Osteocyte (in vitro differentiated cells): ENCODE measurements at regions not wholly inside any gene's neighbourhood (a gene's known extent, or its start where the extent isn't known, plus 50 kb on each side); places are given as distances from the start of the nearest gene placed in this dataset.

Experiments
- DNase-seq: peaks from one replicate; pipeline ENCODE4 v3.0.0; 2021; ENCODE audit warnings: mixed read lengths; ENCODE audit not compliant: unreplicated experiment; ENCODE audit errors: extremely low spot score
- H3K27ac Mint-ChIP-seq: one replicate; pipeline ENCODE4 v1.8.0; 2021; ENCODE audit warnings: mild to moderate bottlenecking, mixed read lengths; ENCODE audit not compliant: unreplicated experiment
- H3K27me3 Mint-ChIP-seq: one replicate; pipeline ENCODE4 v1.8.0; 2021; ENCODE audit warnings: mixed read lengths; ENCODE audit not compliant: unreplicated experiment
- H3K36me3 Mint-ChIP-seq: one replicate; pipeline ENCODE4 v1.8.0; 2021; ENCODE audit warnings: mixed read lengths; ENCODE audit not compliant: unreplicated experiment
- H3K4me1 Mint-ChIP-seq: one replicate; pipeline ENCODE4 v1.8.0; 2021; ENCODE audit warnings: mixed read lengths; ENCODE audit not compliant: unreplicated experiment
- H3K4me3 Mint-ChIP-seq: one replicate; pipeline ENCODE4 v1.8.0; 2021; ENCODE audit warnings: mild to moderate bottlenecking, moderate library complexity, mixed read lengths; ENCODE audit not compliant: unreplicated experiment
- H3K9me3 Mint-ChIP-seq: one replicate; pipeline ENCODE4 v1.8.0; 2021; ENCODE audit warnings: mixed read lengths; ENCODE audit not compliant: unreplicated experiment
- CTCF ChIP-seq: fragments of 200-600 bp; sonication (generic); IDR thresholded peaks from 2 replicates; pipeline ENCODE4 v1.5.0; 2021; ENCODE audit warnings: antibody characterized with exemption, mild to moderate bottlenecking, moderate library complexity

GRCh38 chr1:245079021-245079609 lies 75.7 kb upstream of the KIF26B start:
- no peak for DNase-seq
- Mint-ChIP-seq H3K36me3 (no peaks in the 10 kb centered on the region), H3K4me3 (no peak overlapping the region), H3K27ac (no peak overlapping the region), H3K27me3 (no peaks in the 10 kb centered on the region), H3K4me1 (peaks cover 4% of the 10 kb centered on the region), H3K9me3 (no peaks in the 10 kb centered on the region)
- peak; percentile 73 for TF ChIP-seq CTCF

DNA sequence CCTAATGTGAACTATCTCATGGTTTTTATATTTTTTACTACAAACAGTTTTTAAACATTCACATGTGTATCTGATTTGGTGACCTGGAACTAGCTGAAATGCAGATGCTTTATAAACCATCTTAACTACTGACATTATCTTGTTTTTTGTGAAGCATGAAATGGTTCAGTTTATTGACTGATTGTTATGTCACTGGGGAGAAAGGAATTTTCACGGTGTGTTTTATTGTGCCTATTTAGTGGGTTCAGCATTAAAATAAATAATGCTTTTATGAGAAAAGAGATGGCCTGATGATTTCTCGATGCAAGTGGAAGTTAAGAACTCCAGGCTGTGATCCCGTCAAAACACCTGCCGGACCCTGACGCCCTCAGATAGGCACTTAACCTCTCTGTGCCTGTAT lies 79.9 kb upstream of the KIF26B start:
- peaks cover 11% of the 10 kb centered on the region for H3K9me3 Mint-ChIP-seq
- no peak overlapping the region for H3K4me3 Mint-ChIP-seq
- H3K27me3 Mint-ChIP-seq: no peaks in the 10 kb centered on the region
- H3K4me1 Mint-ChIP-seq: peaks cover 5% of the 10 kb centered on the region
- H3K27ac Mint-ChIP-seq: no peak overlapping the region
- H3K36me3 Mint-ChIP-seq: peaks cover 3% of the 10 kb centered on the region
- DNase-seq: no peak
- no peak for TF ChIP-seq CTCF

DNA sequence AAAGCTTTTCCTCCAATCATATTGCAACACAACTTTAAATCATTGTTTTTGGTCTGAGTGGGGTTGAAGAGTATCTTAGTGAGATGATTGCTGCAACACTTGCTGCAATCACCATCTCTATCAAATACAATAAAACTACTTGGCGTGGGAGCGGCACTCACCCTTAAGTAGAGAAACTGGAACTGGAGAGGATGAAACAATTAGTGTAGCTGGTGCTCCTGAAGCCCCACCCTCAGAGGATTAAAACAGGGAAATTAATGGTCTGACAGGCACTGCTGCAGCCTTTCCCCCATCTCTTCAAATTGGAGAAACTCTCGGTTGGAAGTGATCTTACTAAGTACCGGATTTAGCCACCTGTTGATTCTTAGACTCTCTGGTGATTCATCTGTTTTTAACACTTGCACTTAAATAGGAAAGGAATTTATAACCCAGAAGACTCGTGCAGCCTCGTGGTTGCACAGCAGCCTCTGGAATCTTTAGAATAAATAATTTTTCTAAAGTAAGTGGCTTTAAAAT lies 80.5 kb upstream of the KIF26B start:
- Mint-ChIP-seq H3K27ac (no peak overlapping the region), H3K27me3 (no peaks in the 10 kb centered on the region), H3K4me3 (no peak overlapping the region), H3K36me3 (peaks cover 3% of the 10 kb centered on the region), H3K4me1 (peaks cover 5% of the 10 kb centered on the region), H3K9me3 (peaks cover 11% of the 10 kb centered on the region)
- DNase-seq: no peak
- no peak for TF ChIP-seq CTCF

DNA sequence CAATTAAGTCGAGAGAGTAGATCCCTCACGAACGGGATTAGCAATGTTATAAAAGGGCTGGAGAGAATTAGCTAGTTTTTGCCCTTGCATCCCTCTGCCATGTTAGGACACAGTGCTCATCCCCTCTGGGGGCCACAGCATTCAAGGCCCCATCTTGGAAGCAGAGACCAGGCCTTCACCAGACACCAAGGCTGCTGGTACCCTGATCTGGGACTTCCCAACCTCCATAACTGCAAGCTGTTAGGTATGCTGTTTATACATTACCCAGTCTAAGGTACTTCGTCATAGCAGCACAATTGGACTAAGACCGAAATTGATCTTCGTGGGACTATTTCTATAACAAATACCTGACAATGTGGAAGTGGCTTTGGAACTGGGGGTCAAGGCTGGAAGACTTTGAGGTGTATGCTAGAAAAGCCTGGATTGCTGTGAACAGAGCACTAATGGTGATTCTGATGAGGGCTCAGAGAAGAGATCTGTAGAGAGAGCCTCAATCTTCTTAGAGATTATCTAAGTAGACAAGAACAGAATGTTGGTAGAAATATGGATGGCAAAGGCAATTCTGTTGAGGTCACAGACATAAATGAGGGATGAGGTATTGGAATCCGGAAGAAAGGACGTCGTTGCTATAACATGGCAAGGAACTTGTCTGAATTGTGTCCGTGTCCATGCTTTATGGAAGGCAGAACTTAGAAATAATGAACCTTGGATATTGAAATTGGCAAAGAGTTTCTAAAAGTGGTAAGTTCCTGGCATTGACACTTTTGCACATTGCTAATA lies 83.8 kb upstream of the KIF26B start:
- no peak for DNase-seq
- Mint-ChIP-seq H3K27ac (no peak overlapping the region), H3K4me1 (peaks cover 5% of the 10 kb centered on the region), H3K27me3 (no peaks in the 10 kb centered on the region), H3K36me3 (peaks cover 4% of the 10 kb centered on the region), H3K4me3 (no peak overlapping the region), H3K9me3 (peaks cover 11% of the 10 kb centered on the region)
- TF ChIP-seq CTCF: no peak

DNA sequence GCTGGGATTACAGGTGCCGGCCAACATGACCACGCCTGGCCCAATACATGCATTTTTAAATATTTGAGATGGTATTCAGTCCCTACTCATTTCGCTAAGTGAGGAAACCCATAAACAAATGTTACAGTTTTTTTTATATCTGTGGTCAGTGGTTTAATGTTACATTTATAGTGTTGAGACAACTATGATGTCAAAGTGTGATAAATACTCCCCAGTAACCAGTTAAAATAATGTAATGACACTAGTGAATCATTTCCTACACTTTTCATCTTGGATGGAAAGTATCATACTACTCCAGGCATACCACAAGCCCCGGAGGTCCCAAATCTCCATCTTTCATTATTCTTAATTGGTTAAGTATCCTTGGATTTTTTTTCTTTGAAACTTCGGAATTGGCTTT lies 87.5 kb upstream of the KIF26B start:
- H3K4me3 Mint-ChIP-seq: no peak overlapping the region
- H3K36me3 Mint-ChIP-seq: peaks cover 2% of the 10 kb centered on the region
- no peak for TF ChIP-seq CTCF
- no peak overlapping the region for H3K27ac Mint-ChIP-seq
- peaks cover 6% of the 10 kb centered on the region for H3K9me3 Mint-ChIP-seq
- H3K27me3 Mint-ChIP-seq: no peaks in the 10 kb centered on the region
- no peak for DNase-seq
- no peaks in the 10 kb centered on the region for H3K4me1 Mint-ChIP-seq
